Fibroblast of lung (primary cell): ENCODE measurements at regions not wholly inside any gene's neighbourhood (a gene's known extent, or its start where the extent isn't known, plus 50 kb on each side); places are given as distances from the start of the nearest gene placed in this dataset.

Source experiments
- EZH2 ChIP-seq: IDR thresholded peaks from 2 replicates; pipeline ENCODE4 v1.5.1; 2012; ENCODE audit warnings: low read length, control low read depth, mild to moderate bottlenecking; ENCODE audit errors: missing control alignments
- TF ChIP-seq, protein P1 (sequence below), 2 donors: IDR thresholded peaks in 1 of 2; conservative IDR thresholded peaks in 1 of 2; 1 replicate in 1 of 2; 2 replicates in 1 of 2; pipeline ENCODE4 v1.5.1; 2011 to 2012; ENCODE audit warnings: low read length in 2 of 2, control low read depth in 1 of 2, inconsistent platforms in 1 of 2, low read depth in 1 of 2, mild to moderate bottlenecking in 1 of 2

DNA sequence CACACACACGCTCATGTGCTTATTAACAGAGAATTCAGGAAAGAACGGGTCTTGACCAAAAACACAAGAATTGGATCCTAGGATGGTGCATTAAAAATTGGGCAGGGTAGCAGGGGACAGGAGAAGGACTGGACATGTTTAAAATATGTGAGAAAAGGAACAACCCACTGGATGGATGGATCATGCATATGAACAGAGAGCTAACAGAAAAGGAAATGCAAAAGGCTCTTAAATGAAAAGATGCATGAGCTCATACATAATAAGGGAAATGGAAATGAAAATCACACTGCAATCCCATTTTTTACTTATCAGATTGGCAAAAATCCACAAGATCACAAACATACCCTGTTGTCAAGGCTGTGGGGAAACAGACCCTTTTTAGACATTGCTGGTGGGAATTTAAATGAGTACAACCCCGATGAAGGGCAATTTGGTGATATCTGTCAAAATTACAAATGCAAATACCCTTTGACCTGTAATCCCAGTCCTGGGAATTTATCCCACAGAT, 440.6 kb upstream of the SLC14A2 start:
- TF ChIP-seq, protein P1, sequence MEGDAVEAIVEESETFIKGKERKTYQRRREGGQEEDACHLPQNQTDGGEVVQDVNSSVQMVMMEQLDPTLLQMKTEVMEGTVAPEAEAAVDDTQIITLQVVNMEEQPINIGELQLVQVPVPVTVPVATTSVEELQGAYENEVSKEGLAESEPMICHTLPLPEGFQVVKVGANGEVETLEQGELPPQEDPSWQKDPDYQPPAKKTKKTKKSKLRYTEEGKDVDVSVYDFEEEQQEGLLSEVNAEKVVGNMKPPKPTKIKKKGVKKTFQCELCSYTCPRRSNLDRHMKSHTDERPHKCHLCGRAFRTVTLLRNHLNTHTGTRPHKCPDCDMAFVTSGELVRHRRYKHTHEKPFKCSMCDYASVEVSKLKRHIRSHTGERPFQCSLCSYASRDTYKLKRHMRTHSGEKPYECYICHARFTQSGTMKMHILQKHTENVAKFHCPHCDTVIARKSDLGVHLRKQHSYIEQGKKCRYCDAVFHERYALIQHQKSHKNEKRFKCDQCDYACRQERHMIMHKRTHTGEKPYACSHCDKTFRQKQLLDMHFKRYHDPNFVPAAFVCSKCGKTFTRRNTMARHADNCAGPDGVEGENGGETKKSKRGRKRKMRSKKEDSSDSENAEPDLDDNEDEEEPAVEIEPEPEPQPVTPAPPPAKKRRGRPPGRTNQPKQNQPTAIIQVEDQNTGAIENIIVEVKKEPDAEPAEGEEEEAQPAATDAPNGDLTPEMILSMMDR (conservative IDR thresholded peaks at IDR 0.05 in 1 of 2, IDR thresholded peaks at IDR 0.05 in 1 of 2; ENCODE audit: low read depth in 1 of 2, low read length in 2 of 2), result no peak
- TF ChIP-seq EZH2, result no peak
